ENCODE measurements at regions not wholly inside any gene's neighbourhood (a gene's known extent, or its start where the extent isn't known, plus 50 kb on each side); places are given as distances from the start of the nearest gene placed in this dataset.
"Not testable (repeated sequence)": the region's sequence is repeated elsewhere in the genome, so short reads cannot be mapped to it uniquely, and the experiment has no call there.

DNA sequence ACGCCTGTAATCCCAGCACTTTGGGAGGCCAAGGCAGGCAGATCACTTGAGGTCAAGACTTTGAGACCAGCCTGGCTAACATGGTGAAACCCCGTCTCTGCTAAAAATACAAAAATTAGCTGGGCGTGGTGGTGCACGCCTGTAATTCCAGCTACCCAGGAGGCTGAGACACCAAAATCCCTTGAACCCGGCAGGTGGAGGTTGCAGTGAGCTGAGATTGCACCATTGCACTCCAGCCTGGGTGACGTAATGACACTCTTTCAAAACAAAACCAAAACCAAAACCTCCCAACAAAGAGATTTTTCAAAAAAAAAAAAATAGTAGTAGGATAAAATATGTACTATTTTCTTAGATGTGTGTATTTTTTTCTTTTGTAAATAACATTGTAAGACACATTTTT, 79.1 kb upstream of the MELK start:
- Mint-ChIP-seq H3K4me1 (peaks cover 27 to 55% (median 44%) of the 10 kb centered on the region in 4 donors), H3K4me3 (peak overlapping the region; percentile 53 to 84 (median 72)), H3K27ac (peak overlapping the region in 2 of 3 donors; percentile 87 to 89)
- H3K27me3 ChIP-seq (ENCODE audit: control insufficient read depth, insufficient read depth, low read length); H3K36me3 Mint-ChIP-seq; H3K36me3 ChIP-seq (ENCODE audit: control insufficient read depth, insufficient read depth, low read length); H3K9me3 ChIP-seq (ENCODE audit: control insufficient read depth in 2 of 2, low read length in 2 of 2); H3K27me3 Mint-ChIP-seq; H3K9me3 Mint-ChIP-seq: not testable (repeated sequence)
- H3K4me3 ChIP-seq (ENCODE audit: low read depth, low read length): peak overlapping the region; percentile 72
- peak; percentile 27 to 69 (median 66) for DNase-seq
- ATAC-seq (ENCODE audit: low read depth in 2 of 2): peak in 1 of 2 donors; percentile 50
- peaks cover 25% of the 10 kb centered on the region for H3K4me1 ChIP-seq (ENCODE audit: control insufficient read depth, insufficient read depth, low read length, poor library complexity, severe bottlenecking)
- peak overlapping the region; percentile 21 for H3K27ac ChIP-seq (ENCODE audit: insufficient read depth, low read length, poor library complexity, severe bottlenecking)

DNA sequence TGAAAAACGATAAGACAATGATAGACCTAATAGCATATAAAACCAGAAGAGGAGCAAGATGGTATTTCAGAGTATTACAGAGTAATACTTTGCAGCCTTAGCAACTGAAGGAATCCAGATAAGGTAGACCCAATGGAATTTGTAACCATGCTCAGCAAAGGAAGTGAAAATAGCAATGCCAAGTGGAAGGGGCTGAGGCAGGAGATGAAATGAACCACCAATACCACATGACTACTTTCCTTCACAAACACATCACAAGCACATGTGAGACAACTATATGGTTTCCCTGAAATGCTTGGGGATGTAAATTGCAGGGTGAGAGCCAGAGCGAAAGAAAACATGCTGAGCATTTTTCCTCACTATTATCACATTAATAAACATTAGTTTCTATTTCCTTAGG, 79.8 kb upstream of the MELK start:
- Mint-ChIP-seq H3K9me3 (no peaks in the 10 kb centered on the region), H3K27ac (peak overlapping the region; percentile 74 to 89 (median 83)), H3K4me3 (peak overlapping the region in 3 of 4 donors; percentile 53 to 62 (median 55)), H3K36me3 (no peaks in the 10 kb centered on the region), H3K4me1 (peaks cover 34 to 62% (median 50%) of the 10 kb centered on the region in 4 donors), H3K27me3 (peaks cover 4% of the 10 kb centered on the region)
- H3K27ac ChIP-seq (ENCODE audit: insufficient read depth, low read length, poor library complexity, severe bottlenecking): no peak overlapping the region
- H3K36me3 ChIP-seq (ENCODE audit: control insufficient read depth, insufficient read depth, low read length): no peaks in the 10 kb centered on the region
- peaks cover 31% of the 10 kb centered on the region for H3K4me1 ChIP-seq (ENCODE audit: control insufficient read depth, insufficient read depth, low read length, poor library complexity, severe bottlenecking)
- H3K4me3 ChIP-seq (ENCODE audit: low read depth, low read length): peak overlapping the region; percentile 72
- no peak for ATAC-seq (ENCODE audit: low read depth in 2 of 2)
- no peaks in the 10 kb centered on the region for H3K9me3 ChIP-seq (ENCODE audit: control insufficient read depth in 2 of 2, low read length in 2 of 2)
- no peaks in the 10 kb centered on the region for H3K27me3 ChIP-seq (ENCODE audit: control insufficient read depth, insufficient read depth, low read length)
- peak in 1 of 3 donors; percentile 38 for DNase-seq

DNA sequence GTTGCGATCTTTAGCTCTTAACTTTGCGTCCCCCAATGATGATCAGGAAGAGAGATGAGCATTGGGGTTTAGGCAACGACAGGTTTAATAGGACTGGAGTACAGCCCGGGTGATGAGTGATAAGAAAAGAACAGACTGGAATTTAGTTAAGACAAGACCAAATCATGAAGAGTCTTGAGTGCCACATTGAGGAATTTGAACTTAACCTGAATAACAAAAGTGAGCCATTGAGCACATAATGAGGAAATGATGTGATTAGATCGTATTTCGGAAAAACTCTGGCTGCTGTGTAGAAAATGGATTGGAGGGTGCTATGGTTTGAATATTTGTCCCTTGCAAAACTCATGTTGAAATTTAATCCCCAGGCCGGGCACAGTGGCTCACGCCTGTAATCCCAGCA, 83.2 kb upstream of the MELK start:
- H3K27me3 ChIP-seq (ENCODE audit: control insufficient read depth, insufficient read depth, low read length): no peaks in the 10 kb centered on the region
- peaks cover 46 to 68% (median 57%) of the 10 kb centered on the region in 4 donors for H3K4me1 Mint-ChIP-seq
- DNase-seq (no peak), ATAC-seq (ENCODE audit: low read depth in 2 of 2) (no peak)
- H3K36me3 ChIP-seq (ENCODE audit: control insufficient read depth, insufficient read depth, low read length): no peaks in the 10 kb centered on the region
- H3K9me3 Mint-ChIP-seq: no peaks in the 10 kb centered on the region
- H3K4me3 ChIP-seq (ENCODE audit: low read depth, low read length): no peak overlapping the region
- H3K4me1 ChIP-seq (ENCODE audit: control insufficient read depth, insufficient read depth, low read length, poor library complexity, severe bottlenecking): peaks cover 50% of the 10 kb centered on the region
- H3K27ac ChIP-seq (ENCODE audit: insufficient read depth, low read length, poor library complexity, severe bottlenecking): peak overlapping the region; percentile 93
- H3K27me3 Mint-ChIP-seq: no peaks in the 10 kb centered on the region
- no peaks in the 10 kb centered on the region for H3K36me3 Mint-ChIP-seq
- peak overlapping the region; percentile 63 to 97 (median 71) for H3K27ac Mint-ChIP-seq
- H3K9me3 ChIP-seq (ENCODE audit: control insufficient read depth in 2 of 2, low read length in 2 of 2): no peaks in the 10 kb centered on the region
- peak overlapping the region; percentile 64 to 99 (median 92) for H3K4me3 Mint-ChIP-seq

DNA sequence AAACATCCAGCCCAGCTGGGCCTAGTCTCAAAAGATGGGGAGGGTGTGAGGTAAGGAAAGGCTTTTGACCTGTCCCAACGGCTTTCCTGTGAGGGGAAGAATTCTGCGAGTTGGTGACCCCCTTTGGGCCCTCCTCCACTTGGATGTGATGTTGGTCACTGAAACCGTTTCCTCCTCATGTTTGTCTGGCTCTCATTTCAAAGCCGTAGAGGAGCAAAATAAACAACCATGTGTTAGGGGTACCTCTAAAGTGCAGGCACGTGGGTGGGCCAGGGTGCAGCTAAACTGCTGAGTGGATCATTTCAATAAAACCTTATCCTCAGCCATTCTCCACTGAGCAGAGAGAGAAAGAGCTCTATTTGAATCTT, 84.3 kb upstream of the MELK start:
- peak overlapping the region; percentile 97 to 99 (median 99) for H3K27ac Mint-ChIP-seq
- DNase-seq: peak in 1 of 3 donors; percentile 2
- H3K4me3 Mint-ChIP-seq: peak overlapping the region; percentile 91 to 99 (median 96)
- H3K4me1 Mint-ChIP-seq: peaks cover 49 to 67% (median 57%) of the 10 kb centered on the region in 4 donors
- no peaks in the 10 kb centered on the region for H3K36me3 Mint-ChIP-seq
- peak overlapping the region; percentile 90 for H3K4me3 ChIP-seq (ENCODE audit: low read depth, low read length)
- H3K9me3 Mint-ChIP-seq: no peaks in the 10 kb centered on the region
- H3K27ac ChIP-seq (ENCODE audit: insufficient read depth, low read length, poor library complexity, severe bottlenecking): peak overlapping the region; percentile 93
- no peaks in the 10 kb centered on the region for H3K27me3 Mint-ChIP-seq
- no peaks in the 10 kb centered on the region for H3K9me3 ChIP-seq (ENCODE audit: control insufficient read depth in 2 of 2, low read length in 2 of 2)
- no peaks in the 10 kb centered on the region for H3K27me3 ChIP-seq (ENCODE audit: control insufficient read depth, insufficient read depth, low read length)
- ATAC-seq (ENCODE audit: low read depth in 2 of 2): no peak
- H3K4me1 ChIP-seq (ENCODE audit: control insufficient read depth, insufficient read depth, low read length, poor library complexity, severe bottlenecking): peaks cover 48% of the 10 kb centered on the region
- no peaks in the 10 kb centered on the region for H3K36me3 ChIP-seq (ENCODE audit: control insufficient read depth, insufficient read depth, low read length)

DNA sequence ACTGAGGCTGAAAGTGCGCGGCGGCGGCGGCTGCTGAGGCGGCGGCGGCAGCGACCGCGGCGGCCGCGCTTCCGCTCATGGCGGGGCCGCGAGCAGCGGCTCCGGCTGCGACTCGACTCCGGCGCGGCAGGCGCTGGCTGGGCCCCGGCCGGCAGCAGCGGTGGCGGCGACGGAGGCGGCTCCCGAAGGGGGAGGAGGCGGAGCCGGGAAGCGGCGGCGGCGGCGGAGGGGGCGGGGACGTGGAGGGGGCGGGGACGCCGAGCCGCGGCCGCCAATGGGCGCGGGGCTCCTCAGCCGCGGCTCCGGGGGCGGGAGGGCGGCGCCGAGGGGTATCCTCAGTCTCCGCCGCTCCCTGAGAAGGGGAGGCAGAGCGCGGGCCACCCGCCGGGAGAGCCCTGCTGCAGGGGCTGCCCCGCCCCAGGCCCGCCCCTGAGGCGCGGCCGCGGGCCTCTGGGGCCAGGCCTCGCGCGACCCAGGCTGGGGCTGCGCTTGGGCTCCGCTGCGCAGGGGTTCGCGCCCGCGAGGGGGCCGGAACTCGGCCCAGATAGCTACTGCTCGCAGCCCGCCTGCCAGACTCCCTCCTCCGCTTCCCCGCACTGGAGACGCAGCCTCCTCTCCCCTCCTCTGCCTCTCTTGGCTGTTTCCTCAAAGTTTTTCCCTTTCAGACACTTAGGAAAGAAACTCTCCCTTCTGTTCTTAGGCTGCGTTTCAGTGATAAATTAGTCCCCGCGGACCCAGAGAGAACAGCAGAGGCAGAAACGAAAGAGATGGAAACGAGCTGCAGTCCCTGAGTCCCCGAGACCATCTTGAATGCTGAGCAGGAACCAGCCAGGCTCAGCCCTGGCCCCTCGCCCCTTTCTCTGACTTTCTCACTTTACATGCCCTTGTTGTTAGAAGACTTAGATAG, 85.0 kb upstream of the MELK start:
- H3K36me3 Mint-ChIP-seq: no peaks in the 10 kb centered on the region

DNA sequence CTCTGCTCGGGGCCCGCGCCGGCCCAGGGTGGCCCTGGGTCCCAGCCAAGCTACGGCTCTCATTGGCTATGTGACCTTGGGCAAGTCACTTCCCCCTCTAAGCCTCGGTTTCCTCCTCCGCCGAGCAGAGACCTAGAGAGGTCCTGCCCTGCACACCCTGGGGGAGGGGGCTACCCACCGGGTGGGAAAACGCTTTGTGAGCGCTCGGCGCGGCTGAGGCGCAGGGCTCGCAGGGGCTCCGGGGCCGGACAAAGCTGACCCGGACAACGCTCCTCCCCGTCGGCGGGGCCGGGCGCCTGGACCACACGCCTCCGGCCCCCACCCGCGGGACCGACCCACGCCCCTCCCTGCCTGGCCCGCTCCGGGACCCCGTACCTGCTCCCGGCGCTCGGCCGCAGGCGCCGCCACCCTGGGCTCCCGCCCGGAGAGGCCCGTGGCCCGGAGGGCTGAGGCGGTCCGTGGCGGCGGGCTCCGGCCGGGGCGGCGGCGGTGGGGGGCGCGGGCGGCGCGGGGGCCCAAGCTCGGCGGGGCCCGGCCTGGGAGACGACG, 85.7 kb upstream of the MELK start:
- Histone ChIP-seq H3K27me3 (ENCODE audit: control insufficient read depth, insufficient read depth, low read length) (no peaks in the 10 kb centered on the region), H3K4me3 (ENCODE audit: low read depth, low read length) (peak overlapping the region; percentile 83), H3K27ac (ENCODE audit: insufficient read depth, low read length, poor library complexity, severe bottlenecking) (peak overlapping the region; percentile 74), H3K4me1 (ENCODE audit: control insufficient read depth, insufficient read depth, low read length, poor library complexity, severe bottlenecking) (peaks cover 42% of the 10 kb centered on the region), H3K9me3 (ENCODE audit: control insufficient read depth in 2 of 2, low read length in 2 of 2) (no peaks in the 10 kb centered on the region), H3K36me3 (ENCODE audit: control insufficient read depth, insufficient read depth, low read length) (no peaks in the 10 kb centered on the region)
- Mint-ChIP-seq H3K36me3 (no peaks in the 10 kb centered on the region), H3K27ac (peak overlapping the region in 2 of 3 donors; percentile 90 to 96), H3K9me3 (no peaks in the 10 kb centered on the region), H3K4me1 (peaks cover 43 to 66% (median 52%) of the 10 kb centered on the region in 4 donors), H3K27me3 (no peaks in the 10 kb centered on the region), H3K4me3 (peak overlapping the region; percentile 90 to 95 (median 94))
- peak; percentile 38 to 79 (median 55) for DNase-seq
- ATAC-seq (ENCODE audit: low read depth in 2 of 2): peak; percentile 10 to 13

More for the DNA sequence above, 85.0 kb upstream of the MELK start:
- peak; percentile 91 to 93 for ATAC-seq (ENCODE audit: low read depth in 2 of 2)
- no peaks in the 10 kb centered on the region for H3K27me3 Mint-ChIP-seq
- H3K4me1 Mint-ChIP-seq: peaks cover 46 to 68% (median 55%) of the 10 kb centered on the region in 4 donors
- no peaks in the 10 kb centered on the region for H3K9me3 Mint-ChIP-seq
- no peaks in the 10 kb centered on the region for H3K27me3 ChIP-seq (ENCODE audit: control insufficient read depth, insufficient read depth, low read length)
- H3K36me3 ChIP-seq (ENCODE audit: control insufficient read depth, insufficient read depth, low read length): no peaks in the 10 kb centered on the region
- H3K9me3 ChIP-seq (ENCODE audit: control insufficient read depth in 2 of 2, low read length in 2 of 2): no peaks in the 10 kb centered on the region
- H3K4me3 Mint-ChIP-seq: peak overlapping the region; percentile 91 to 99 (median 96)
- H3K4me3 ChIP-seq (ENCODE audit: low read depth, low read length): peak overlapping the region; percentile 90
- H3K27ac Mint-ChIP-seq: peak overlapping the region; percentile 97 to 99 (median 99)
- peak overlapping the region; percentile 93 for H3K27ac ChIP-seq (ENCODE audit: insufficient read depth, low read length, poor library complexity, severe bottlenecking)
- DNase-seq: peak; percentile 87 to 96 (median 89)
- peaks cover 42% of the 10 kb centered on the region for H3K4me1 ChIP-seq (ENCODE audit: control insufficient read depth, insufficient read depth, low read length, poor library complexity, severe bottlenecking)

DNA sequence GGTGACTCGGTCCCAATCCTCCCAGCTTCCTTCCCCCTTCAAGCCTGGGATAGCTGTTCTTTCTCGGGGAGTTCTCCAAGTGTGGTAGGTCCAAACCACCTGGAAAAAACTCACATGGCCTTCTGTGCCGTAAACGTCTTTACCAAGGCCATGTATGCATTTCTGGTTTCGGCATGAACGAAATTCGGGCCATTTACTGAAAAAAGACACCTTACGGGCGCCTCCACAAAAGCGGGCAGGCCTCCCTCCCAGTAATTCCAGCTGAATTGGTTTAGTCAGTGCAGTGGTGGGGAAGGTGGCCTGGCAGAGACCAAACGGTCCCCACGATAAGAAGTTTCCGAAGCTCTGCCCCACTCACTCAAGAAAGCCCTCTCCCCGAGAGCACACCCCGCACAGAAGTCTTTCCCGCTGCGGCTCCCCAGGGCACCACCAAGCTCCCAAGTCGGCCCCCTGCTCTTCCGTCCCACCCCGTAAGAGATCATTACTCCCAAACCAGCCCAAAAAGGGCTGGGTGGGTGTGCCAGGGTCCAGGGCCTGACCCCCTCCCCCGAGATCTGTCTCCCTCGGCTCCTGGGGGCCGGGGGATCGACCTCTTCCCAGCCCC, 86.3 kb upstream of the MELK start:
- Histone ChIP-seq H3K27ac (ENCODE audit: insufficient read depth, low read length, poor library complexity, severe bottlenecking) (peak overlapping the region; percentile 74), H3K9me3 (ENCODE audit: control insufficient read depth in 2 of 2, low read length in 2 of 2) (no peaks in the 10 kb centered on the region), H3K4me3 (ENCODE audit: low read depth, low read length) (peak overlapping the region; percentile 83), H3K27me3 (ENCODE audit: control insufficient read depth, insufficient read depth, low read length) (no peaks in the 10 kb centered on the region), H3K4me1 (ENCODE audit: control insufficient read depth, insufficient read depth, low read length, poor library complexity, severe bottlenecking) (peaks cover 44% of the 10 kb centered on the region), H3K36me3 (ENCODE audit: control insufficient read depth, insufficient read depth, low read length) (no peaks in the 10 kb centered on the region)
- Mint-ChIP-seq H3K27me3 (no peaks in the 10 kb centered on the region), H3K4me1 (peaks cover 45 to 70% (median 56%) of the 10 kb centered on the region in 4 donors), H3K36me3 (no peaks in the 10 kb centered on the region), H3K4me3 (peak overlapping the region; percentile 90 to 95 (median 94)), H3K9me3 (no peaks in the 10 kb centered on the region), H3K27ac (peak overlapping the region; percentile 74 to 96 (median 90))
- no peak for DNase-seq
- ATAC-seq (ENCODE audit: low read depth in 2 of 2): no peak

Measured in CD4-positive, CD25-positive, alpha-beta regulatory T cell (primary cell).